Hematopoietic multipotent progenitor cell treated with erythropoietin and hydrocortisone succinate and interleukin-3 and kit ligand, for 17 days (in vitro differentiated cells): ENCODE measurements at regions not wholly inside any gene's neighbourhood (a gene's known extent, or its start where the extent isn't known, plus 50 kb on each side); places are given as distances from the start of the nearest gene placed in this dataset.

ENCODE experiments used
- DNase-seq: peaks from one replicate; pipeline ENCODE4 v3.0.0-alpha.2; 2015; ENCODE audit warnings: low spot score

DNA sequence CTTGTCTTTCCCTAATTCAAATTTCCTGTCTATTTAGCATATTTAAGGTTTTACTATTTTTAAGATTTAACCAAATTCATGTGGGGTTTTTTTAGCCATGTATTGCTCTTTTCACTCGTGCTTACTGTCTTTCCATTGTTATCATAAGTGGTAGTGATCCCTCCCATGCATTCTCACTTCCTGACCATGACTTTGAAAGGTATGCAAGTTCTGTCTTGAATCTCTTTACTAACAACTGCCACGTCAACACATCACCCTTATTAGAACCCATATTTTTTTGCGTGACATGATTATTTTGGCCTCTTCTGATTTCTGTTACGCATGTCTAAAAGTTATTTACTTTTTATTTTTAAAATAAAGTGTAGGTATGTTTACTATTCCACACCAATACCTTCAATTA, 94.7 kb upstream of the CDH6 start:
- no peak for DNase-seq

- no peak for DNase-seq
Observed at GRCh38 chr5:31097851-31098250, 95.6 kb upstream of the CDH6 start.

DNA sequence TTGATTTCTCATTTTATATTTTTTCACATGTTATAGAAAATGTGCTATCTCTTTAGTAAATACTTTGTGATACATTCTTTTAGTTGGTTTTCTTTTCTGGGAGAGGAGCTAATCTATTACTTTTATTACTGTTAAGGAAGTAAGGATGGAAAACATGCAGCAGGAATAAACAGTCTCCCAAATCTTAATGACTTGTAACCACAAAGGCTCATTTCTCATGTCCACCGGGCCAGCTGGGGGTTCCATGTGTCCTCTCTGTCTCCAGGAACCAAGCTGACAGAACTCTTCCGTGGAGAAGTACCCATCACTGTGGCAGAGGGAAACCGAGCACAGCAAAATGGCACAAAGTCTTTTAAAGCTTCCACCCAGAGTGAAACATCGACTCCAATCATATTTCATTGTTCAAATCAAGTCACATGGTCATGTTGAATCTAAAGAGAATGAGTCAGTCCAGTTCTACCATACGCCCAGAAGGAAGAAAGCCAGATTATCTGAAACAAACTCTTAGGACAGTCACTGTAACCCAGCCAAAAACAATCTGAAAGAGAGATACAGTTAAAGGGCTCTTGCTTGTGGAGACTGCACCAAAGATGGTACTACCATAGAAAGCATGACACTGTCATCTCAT, 97.1 kb upstream of the CDH6 start:
- no peak for DNase-seq

- no peak for DNase-seq
Observed at GRCh38 chr5:31095796-31096195, 97.7 kb upstream of the CDH6 start.

DNA sequence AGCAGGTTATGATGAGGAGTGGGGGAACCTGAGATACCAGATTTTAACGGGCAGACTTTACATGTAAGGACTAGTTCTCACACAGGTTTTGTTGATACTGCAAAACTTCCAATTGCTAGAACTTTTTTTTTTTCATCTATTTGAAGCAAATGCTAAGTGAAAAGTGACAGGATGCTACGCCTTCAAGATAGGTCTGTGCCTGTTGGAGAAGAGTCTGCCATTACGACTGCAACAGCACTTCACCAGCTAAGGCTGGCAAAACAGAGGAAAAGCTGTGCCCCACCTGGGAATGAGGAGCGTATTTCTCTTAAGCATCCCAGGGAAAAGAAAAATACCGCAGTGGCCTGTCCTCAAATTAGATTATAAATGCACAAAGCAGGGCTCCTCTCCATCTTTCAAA, 102.0 kb upstream of the CDH6 start:
- DNase-seq: no peak

DNA sequence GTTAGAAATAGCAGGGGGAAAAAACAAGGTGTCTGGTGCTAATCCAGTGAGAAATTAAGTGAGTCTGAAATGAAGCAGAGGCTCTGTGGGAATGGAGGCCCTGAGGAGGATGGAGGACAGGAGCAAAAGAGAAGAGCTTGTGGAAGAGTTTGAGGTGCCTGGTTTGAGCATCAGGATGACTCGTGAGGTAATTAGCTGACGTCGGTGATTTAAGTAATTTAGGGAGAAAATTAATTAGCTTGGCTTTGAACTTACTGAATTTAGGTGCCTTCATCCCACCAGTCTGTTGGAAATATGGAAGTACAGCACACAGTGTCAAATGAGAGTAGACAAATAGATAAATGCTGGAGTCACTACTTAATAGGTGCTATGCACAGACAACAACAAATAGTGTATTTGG, 103.0 kb upstream of the CDH6 start:
- DNase-seq: no peak

- no peak for DNase-seq
Observed at GRCh38 chr5:31086839-31087415, 106.6 kb upstream of the CDH6 start.

GRCh38 chr5:31084871-31085270, 108.6 kb upstream of the CDH6 start:
- no peak for DNase-seq

DNA sequence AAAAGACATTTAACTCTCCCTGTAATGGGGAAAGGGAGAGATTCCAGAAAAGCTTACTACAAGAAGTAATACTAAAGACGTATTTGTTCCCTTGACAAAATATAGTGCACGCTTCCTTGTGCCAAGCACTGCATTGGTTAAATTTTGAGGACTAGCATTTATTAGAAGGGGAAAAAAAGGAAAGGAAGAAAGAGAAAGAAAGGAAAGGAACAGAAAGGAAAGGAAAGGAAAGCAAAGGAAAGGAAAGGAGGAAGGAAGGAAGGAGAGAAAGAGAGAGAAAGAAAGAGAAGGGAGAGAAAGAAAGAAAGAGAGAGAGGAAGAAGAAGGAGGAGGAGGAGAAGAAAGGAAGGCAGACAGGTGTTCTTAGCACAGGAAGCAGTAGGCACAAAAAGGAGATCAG, 110.1 kb upstream of the CDH6 start:
- DNase-seq: no peak

DNA sequence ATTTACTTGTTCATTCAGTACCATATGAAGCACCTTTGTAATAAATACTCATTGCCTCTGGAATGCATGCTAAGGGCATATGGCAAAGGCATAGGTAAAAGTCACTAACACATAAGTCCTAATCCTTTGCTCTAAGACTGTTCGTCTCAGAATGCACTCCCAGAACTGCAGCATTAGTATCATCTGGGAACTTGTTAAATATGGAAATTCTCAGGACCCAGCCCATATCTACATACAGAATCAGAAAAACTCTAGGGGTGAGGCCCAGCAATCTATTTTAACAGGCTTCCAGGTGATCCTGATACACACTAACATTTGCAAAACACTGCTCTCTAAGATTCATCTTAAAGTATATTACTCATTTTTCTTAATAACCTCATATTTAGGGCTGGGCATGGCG, 113.8 kb upstream of the CDH6 start:
- DNase-seq: no peak

- DNase-seq: no peak
Observed at GRCh38 chr5:31078956-31079355, 114.5 kb upstream of the CDH6 start.

DNA sequence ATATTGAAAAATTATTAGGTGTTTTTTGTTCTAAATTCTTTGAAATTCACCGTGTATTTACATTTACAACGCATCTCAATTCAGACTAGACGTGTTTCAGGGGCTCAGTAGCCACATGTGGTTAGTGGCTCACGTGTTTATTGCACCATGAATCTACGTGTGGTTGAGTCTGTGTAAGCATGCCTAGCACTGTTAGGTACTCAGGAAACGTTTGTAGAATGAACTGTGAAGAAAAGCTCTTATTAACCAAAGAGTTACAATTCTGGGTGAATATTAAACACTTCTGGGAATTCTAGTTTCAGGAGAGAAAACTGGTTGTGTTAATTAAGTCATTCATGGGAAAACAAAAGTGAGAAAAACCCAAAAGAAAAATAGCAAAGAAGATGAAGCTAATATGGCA, 117.5 kb upstream of the CDH6 start:
- no peak for DNase-seq

DNA sequence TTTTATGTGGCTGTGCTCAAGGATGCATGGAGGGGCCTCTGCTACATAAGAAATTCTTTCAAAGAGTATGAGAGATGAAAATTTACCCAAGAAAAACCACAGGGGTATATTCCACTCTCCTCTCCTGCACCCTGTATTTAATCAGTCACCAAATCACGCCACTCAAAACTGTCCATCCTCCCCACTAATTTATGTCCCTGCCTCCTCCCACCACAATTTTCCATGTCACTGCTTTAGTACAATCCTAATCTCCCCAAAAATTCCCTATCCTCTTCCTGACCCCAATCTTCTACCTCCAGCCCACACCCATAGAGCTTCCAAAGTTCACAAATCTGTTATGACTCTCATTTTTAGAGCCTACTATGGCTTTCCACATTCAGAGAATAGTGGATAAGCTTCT, 125.2 kb upstream of the CDH6 start:
- DNase-seq: no peak

GRCh38 chr5:31066655-31067328, 126.7 kb upstream of the CDH6 start:
- no peak for DNase-seq

DNA sequence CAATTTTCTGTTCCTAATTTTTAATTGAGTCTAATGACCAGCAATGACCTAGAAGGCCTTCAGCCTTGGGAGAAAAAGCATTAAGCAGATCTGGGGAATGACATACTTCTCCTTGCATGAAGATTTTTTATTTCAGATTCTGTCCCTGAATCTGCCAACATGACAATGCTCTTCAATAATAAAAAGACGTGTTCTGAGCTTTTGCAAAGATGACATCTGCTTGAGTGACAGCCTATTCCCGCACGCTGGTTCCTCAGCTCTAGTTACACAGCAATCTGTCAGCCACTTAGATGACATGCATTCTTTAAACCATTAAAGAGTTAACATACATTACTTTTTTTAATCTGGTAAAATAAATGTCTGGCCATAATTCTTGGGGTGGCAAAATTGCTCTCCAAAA, 129.3 kb upstream of the CDH6 start:
- DNase-seq: no peak

DNA sequence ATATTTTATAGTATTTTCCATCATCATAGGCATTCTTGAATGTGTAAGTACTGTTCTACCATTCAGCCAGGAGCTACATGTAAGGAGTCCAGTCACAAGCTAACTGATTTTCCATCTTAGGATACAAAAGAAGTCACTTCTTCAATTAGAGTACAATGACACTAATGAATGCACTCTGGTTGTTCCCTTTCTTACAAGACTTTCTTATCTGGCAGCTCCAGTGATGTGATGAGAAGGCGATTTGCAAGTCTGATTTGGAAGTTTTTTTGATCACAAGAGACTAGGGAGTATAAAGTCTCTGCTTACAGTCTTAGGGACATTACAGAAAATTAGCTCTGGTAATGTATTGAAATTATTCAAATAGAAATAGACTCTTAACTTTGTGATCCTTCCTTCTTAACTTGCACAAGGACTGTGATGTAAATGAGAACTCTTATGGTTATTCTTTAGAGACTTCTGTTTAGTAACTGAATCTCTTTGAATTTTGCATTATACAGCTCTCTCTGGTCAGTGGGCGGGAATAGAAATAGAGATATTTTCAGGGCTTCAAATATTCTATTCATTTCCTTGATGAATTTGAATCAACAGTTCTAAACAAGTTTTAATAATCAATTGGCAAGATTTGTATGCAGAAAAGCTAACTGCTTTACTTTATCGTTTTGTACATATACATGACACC, 130.4 kb upstream of the CDH6 start:
- no peak for DNase-seq

DNA sequence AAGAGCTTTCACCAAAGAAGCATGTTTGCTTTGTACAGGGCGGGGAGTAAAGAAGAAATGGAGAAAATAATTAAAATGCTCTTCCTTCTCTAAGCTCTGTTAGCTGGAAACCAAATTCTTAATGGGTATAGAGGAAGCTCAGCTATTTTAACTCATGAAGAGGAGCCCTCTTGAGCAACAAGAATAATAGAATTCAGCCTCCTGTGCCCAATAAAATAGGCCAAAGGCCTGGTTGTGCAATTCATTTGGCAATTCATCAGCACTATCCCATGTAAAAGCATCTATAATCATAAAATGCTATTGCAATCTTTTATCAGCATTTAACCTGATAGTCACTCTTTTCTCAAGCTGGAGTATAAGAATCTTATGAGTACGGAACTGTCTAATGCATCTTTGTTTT, 133.6 kb upstream of the CDH6 start:
- DNase-seq: no peak

GRCh38 chr5:31054453-31054852, 139.0 kb upstream of the CDH6 start:
- DNase-seq: no peak

DNA sequence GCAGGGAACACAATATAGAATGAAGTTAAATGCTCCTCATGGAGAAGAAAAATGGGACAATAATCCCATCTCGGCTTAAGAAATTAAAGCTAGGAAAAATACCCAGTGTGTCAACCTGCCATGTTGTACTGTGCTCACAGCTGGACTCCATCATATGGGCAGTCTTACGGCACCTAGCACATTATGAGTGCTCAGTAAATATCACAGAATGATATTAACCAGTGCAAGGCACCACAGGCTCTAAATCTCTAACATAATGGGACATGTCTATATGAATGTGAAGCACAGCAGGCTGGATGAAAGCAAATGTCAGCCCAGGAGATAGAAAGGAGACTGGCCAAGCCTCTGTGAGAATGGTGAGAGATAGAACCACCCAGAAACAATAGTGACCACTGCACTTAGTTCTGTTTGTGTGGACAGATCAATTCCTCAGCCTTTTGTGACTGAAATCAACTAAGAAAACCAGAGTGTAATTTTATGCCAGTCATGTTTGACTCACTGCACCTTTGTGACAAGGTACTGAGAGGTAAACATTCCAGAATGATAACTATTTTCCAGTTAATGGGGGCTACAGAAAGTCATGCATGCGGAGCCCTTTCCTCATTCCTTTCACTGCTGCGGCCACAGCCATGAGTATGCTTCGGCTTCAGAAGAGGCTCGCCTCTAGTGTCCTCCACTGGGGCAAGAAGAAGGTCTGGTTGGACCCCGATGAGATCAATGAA, 140.4 kb upstream of the CDH6 start:
- no peak for DNase-seq

DNA sequence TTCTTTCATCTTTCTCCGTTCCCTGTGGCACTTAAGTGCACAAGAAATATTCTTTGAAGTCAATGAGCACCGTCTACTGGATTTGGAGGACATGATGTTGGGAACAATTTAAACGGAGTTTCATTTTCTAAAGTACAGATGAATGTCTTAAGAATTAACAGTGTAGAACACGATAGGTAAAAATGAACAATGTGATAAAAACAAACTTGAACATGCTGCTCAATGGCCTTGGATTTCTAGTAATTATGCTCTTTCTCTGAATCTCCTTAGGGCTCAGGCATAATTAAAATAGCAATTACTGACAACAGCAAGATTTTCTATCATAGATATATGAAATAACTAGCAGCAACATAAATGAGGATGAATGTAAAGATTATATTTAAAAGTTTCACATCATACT, 142.2 kb upstream of the CDH6 start:
- DNase-seq: no peak

GRCh38 chr5:31049936-31050704, 143.4 kb upstream of the CDH6 start:
- DNase-seq: no peak

- no peak for DNase-seq
Observed at GRCh38 chr5:31049461-31049860, 144.0 kb upstream of the CDH6 start.
